ENCODE measurements at regions not wholly inside any gene's neighbourhood (a gene's known extent, or its start where the extent isn't known, plus 50 kb on each side); places are given as distances from the start of the nearest gene placed in this dataset.

- BruUV-seq (replicated peaks): no TSS peak
- H4K20me1 ChIP-seq (replicated peaks; ENCODE audit: control insufficient read depth, insufficient read depth, low read length): peaks cover 5% of the 10 kb centered on the region; the same call in 1 of the 2 replicates
- POLR2A ChIA-PET: no interaction called here
- H2AFZ ChIP-seq (ENCODE audit: low read depth, low read length): no peak overlapping the region
- no peak for TF ChIP-seq ZNF217 (CRISPR knock-in tag; IDR thresholded peaks at IDR 0.05)
- TF ChIP-seq KAT2B (IDR thresholded peaks at IDR 0.05; ENCODE audit: low read depth, low read length): no peak
- TF ChIP-seq SNIP1 (IDR thresholded peaks at IDR 0.05; ENCODE audit: low read depth): no peak
- TF ChIP-seq POLR2AphosphoS2 (IDR thresholded peaks at IDR 0.05; ENCODE audit: low read length): no peak
- H3K4me2 ChIP-seq (ENCODE audit: insufficient read depth, low read length): no peak overlapping the region
- CTCF ChIA-PET (ENCODE audit: low intra/inter-chr PET ratio): interaction anchor here (0.5 to 1.8 kb wide), 3 partner anchors 262 to 822 kb away, joined by 3 to 7 read pairs (median 4); no protein-coding TSS in a partner anchor
- H3K27ac ChIP-seq (ENCODE audit: extremely low read depth, low read depth, low read length): no peak overlapping the region
- peaks cover 4 to 32% of the 10 kb centered on the region in 2 experiments; a peak in 4 of 5 replicates for H3K27me3 ChIP-seq (ENCODE audit: control insufficient read depth in 2 of 2, insufficient read depth in 2 of 2, low read length in 2 of 2)
- no peaks in the 10 kb centered on the region for H3K9me1 ChIP-seq (ENCODE audit: control insufficient read depth, insufficient read depth, low read length)
- FAIRE-seq: no peak
- no peaks in the 10 kb centered on the region for H3K4me1 ChIP-seq (replicated peaks in 1 of 2; ENCODE audit: control insufficient read depth in 2 of 2, insufficient read depth in 2 of 2, low read length in 2 of 2)
- no peak overlapping the region for H3K9ac ChIP-seq (ENCODE audit: insufficient read depth in 1 of 2, low read depth in 2 of 2, low read length in 2 of 2)
- no peak for ATAC-seq
- no peaks in the 10 kb centered on the region for H3K9me3 ChIP-seq (replicated peaks; ENCODE audit: control insufficient read depth, insufficient read depth, low read depth, low read length)
- no peaks in the 10 kb centered on the region for H3K36me3 ChIP-seq (ENCODE audit: control insufficient read depth, insufficient read depth, low read length)
- DNase-seq (ENCODE audit: extremely low read depth in 1 of 4, low spot score in 3 of 4): no peak
- in situ Hi-C loops (cut with MboI): no loop called here
- H3K79me2 ChIP-seq (ENCODE audit: control insufficient read depth, insufficient read depth, low read length): no peaks in the 10 kb centered on the region
- no peak overlapping the region for H3K4me3 ChIP-seq
- WGBS (ENCODE audit: insufficient coverage, low coverage, missing lambda C conversion rate): 0% methylated on average over 3 of the region's 3 CpGs
- intact Hi-C loops (cut with micrococcal nuclease): loop anchor here (2.0 kb wide), 1 partner anchor 821 kb away; no protein-coding TSS in a partner anchor
Measured at GRCh38 chr9:126229501-126229900, 97.1 kb upstream of the MVB12B start.

DNA sequence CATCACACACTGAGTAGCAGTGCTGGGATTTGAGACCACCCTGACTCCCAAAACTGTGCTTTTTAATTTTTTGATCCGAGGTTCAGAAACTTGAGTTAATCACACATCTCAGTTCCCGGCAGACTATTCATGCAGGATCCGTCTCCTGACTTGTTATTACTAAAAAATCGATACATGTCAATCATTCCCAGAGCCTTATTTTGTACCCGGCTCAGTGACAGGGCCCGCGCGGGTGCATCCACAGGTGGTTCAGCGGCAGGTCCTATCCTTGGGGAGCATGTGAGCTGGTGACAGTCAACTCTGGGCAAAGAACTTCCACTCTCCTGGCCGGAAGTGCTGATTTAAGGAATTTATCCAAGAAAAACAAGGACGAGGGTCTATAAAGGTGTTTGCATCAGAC, 95.9 kb upstream of the MVB12B start:
- ChIA-PET CTCF (ENCODE audit: low intra/inter-chr PET ratio) (interaction anchor here (1.0 kb wide), 1 partner anchor 823 kb away, joined by 5 read pairs; no protein-coding TSS in a partner anchor), POLR2A (interaction anchor here (0.6 kb wide), 1 partner anchor 260 kb away, joined by 3 read pairs; no protein-coding TSS in a partner anchor)
- Histone ChIP-seq H3K79me2 (ENCODE audit: control insufficient read depth, insufficient read depth, low read length) (no peaks in the 10 kb centered on the region), H3K4me1 (replicated peaks in 1 of 2; ENCODE audit: control insufficient read depth in 2 of 2, insufficient read depth in 2 of 2, low read length in 2 of 2) (no peaks in the 10 kb centered on the region), H3K4me2 (ENCODE audit: insufficient read depth, low read length) (no peak overlapping the region), H2AFZ (ENCODE audit: low read depth, low read length) (no peak overlapping the region), H3K27me3 (ENCODE audit: control insufficient read depth in 2 of 2, insufficient read depth in 2 of 2, low read length in 2 of 2) (peaks cover 6 to 42% of the 10 kb centered on the region in 2 experiments; a peak in 4 of 5 replicates), H3K36me3 (ENCODE audit: control insufficient read depth, insufficient read depth, low read length) (no peaks in the 10 kb centered on the region), H4K20me1 (replicated peaks; ENCODE audit: control insufficient read depth, insufficient read depth, low read length) (peaks cover 5% of the 10 kb centered on the region; the same call in 1 of the 2 replicates), H3K9me3 (replicated peaks; ENCODE audit: control insufficient read depth, insufficient read depth, low read depth, low read length) (no peaks in the 10 kb centered on the region), H3K4me3 (no peak overlapping the region), H3K9ac (ENCODE audit: insufficient read depth in 1 of 2, low read depth in 2 of 2, low read length in 2 of 2) (no peak overlapping the region), H3K27ac (ENCODE audit: extremely low read depth, low read depth, low read length) (no peak overlapping the region), H3K9me1 (ENCODE audit: control insufficient read depth, insufficient read depth, low read length) (no peaks in the 10 kb centered on the region)
- intact Hi-C loops (cut with micrococcal nuclease) (no loop called here), in situ Hi-C loops (cut with MboI) (loop anchor here (5.0 kb wide), 1 partner anchor 818 kb away; no protein-coding TSS in a partner anchor)
- under 1% methylated on average over 11 of the region's 11 CpGs for WGBS (ENCODE audit: insufficient coverage, low coverage, missing lambda C conversion rate)
- no peak for DNase-seq (ENCODE audit: extremely low read depth in 1 of 4, low spot score in 3 of 4)
- TF ChIP-seq PPARD (CRISPR knock-in tag; IDR thresholded peaks at IDR 0.05) (no peak), KHSRP (IDR thresholded peaks at IDR 0.05) (no peak)
- no peak for ATAC-seq
- no TSS peak for BruUV-seq (replicated peaks)
- no peak for FAIRE-seq

Measured in K562 (cell line).